CD4-positive, CD25-positive, alpha-beta regulatory T cell (primary cell): ENCODE measurements at regions not wholly inside any gene's neighbourhood (a gene's known extent, or its start where the extent isn't known, plus 50 kb on each side); places are given as distances from the start of the nearest gene placed in this dataset.

Source experiments
- ATAC-seq, 2 donors: fragments of 150-1000 bp; cut with Tn5 transposase; one replicate each; pipeline ENCODE4 v1.10.0; 2021; ENCODE audit warnings: low read depth in 2 of 2, moderate number of reproducible peaks in 2 of 2, moderate library complexity in 1 of 2
- DNase-seq, 3 donors: peaks; one replicate each; pipeline versions ENCODE4 v3.0.0 to v3.0.0-alpha.2; 2012 to 2022; ENCODE audit warnings: mixed read lengths in 1 of 3
- H3K27ac ChIP-seq: one replicate; pipeline ENCODE4 v1.7.0; 2013; ENCODE audit warnings: mild to moderate bottlenecking, low read length; ENCODE audit not compliant: insufficient read depth, poor library complexity, severe bottlenecking
- H3K27me3 ChIP-seq: one replicate; pipeline ENCODE4 v1.7.0; 2013; ENCODE audit warnings: low read length; ENCODE audit not compliant: control insufficient read depth, insufficient read depth
- H3K36me3 ChIP-seq: one replicate; pipeline ENCODE4 v1.7.0; 2013; ENCODE audit warnings: mild to moderate bottlenecking, low read length, moderate library complexity; ENCODE audit not compliant: control insufficient read depth, insufficient read depth
- H3K4me1 ChIP-seq: 2 replicates; pipeline ENCODE4 v1.7.0; 2013; ENCODE audit warnings: mild to moderate bottlenecking, low read length; ENCODE audit not compliant: insufficient read depth, control insufficient read depth, poor library complexity, severe bottlenecking
- H3K4me3 ChIP-seq: one replicate; pipeline ENCODE4 v1.7.0; 2013; ENCODE audit warnings: low read depth, mild to moderate bottlenecking, low read length, moderate library complexity
- H3K9me3 ChIP-seq, 2 experiments: 1 replicate in 1 of 2; 2 replicates in 1 of 2; pipeline ENCODE4 v1.7.0; 2013; ENCODE audit warnings: low read length in 2 of 2, mild to moderate bottlenecking in 1 of 2, moderate library complexity in 1 of 2; ENCODE audit not compliant: control insufficient read depth in 2 of 2
- H3K27ac Mint-ChIP-seq, 3 donors: one replicate each; pipeline ENCODE4 v1.8.0; 2020 to 2022; ENCODE audit warnings: mild to moderate bottlenecking in 3 of 3, mixed read lengths in 3 of 3, moderate library complexity in 2 of 3
- H3K27me3 Mint-ChIP-seq: one replicate; pipeline ENCODE4 v1.8.0; 2022; ENCODE audit warnings: mild to moderate bottlenecking, mixed read lengths
- H3K36me3 Mint-ChIP-seq: one replicate; pipeline ENCODE4 v1.8.0; 2020; ENCODE audit warnings: mixed read lengths
- H3K4me1 Mint-ChIP-seq, 4 donors: one replicate each; pipeline ENCODE4 v1.8.0; 2020 to 2022; ENCODE audit warnings: mixed read lengths in 4 of 4, mild to moderate bottlenecking in 1 of 4
- H3K4me3 Mint-ChIP-seq, 4 donors: one replicate each; pipeline ENCODE4 v1.8.0; 2020 to 2022; ENCODE audit warnings: mild to moderate bottlenecking in 4 of 4, mixed read lengths in 4 of 4, moderate library complexity in 3 of 4
- H3K9me3 Mint-ChIP-seq, 7 donors: one replicate each; pipeline ENCODE4 v1.8.0; 2020 to 2022; ENCODE audit warnings: mixed read lengths in 7 of 7, mild to moderate bottlenecking in 3 of 7, moderate library complexity in 2 of 7

GRCh38 chr12:111150360-111150759 is 218.5 kb downstream of the PHETA1 start:
- Mint-ChIP-seq H3K27ac (no peak overlapping the region), H3K4me1 (peaks cover 0 to 4% (median under 1%) of the 10 kb centered on the region in 4 donors), H3K4me3 (no peak overlapping the region), H3K27me3 (peaks cover 9% of the 10 kb centered on the region), H3K36me3 (peaks cover 3% of the 10 kb centered on the region), H3K9me3 (peaks cover 0 to 3% (median 0%) of the 10 kb centered on the region in 7 donors)
- ATAC-seq = no peak
- DNase-seq = no peak
- H3K4me1 ChIP-seq = no peaks in the 10 kb centered on the region
- peaks cover 3% of the 10 kb centered on the region for H3K27me3 ChIP-seq
- no peaks in the 10 kb centered on the region for H3K36me3 ChIP-seq
- no peak overlapping the region for H3K27ac ChIP-seq
- H3K4me3 ChIP-seq = no peak overlapping the region
- H3K9me3 ChIP-seq = no peaks in the 10 kb centered on the region

GRCh38 chr12:111149299-111149698 is 219.6 kb downstream of the PHETA1 start:
- Mint-ChIP-seq H3K27ac (no peak overlapping the region), H3K4me1 (peaks cover 0 to 4% (median under 1%) of the 10 kb centered on the region in 4 donors), H3K4me3 (no peak overlapping the region), H3K9me3 (peaks cover 0 to 3% (median 0%) of the 10 kb centered on the region in 7 donors), H3K36me3 (peaks cover 3% of the 10 kb centered on the region), H3K27me3 (peaks cover 9% of the 10 kb centered on the region)
- no peaks in the 10 kb centered on the region for H3K36me3 ChIP-seq
- peaks cover 3% of the 10 kb centered on the region for H3K27me3 ChIP-seq
- DNase-seq = no peak
- H3K9me3 ChIP-seq = no peaks in the 10 kb centered on the region
- no peaks in the 10 kb centered on the region for H3K4me1 ChIP-seq
- H3K27ac ChIP-seq = no peak overlapping the region
- no peak overlapping the region for H3K4me3 ChIP-seq
- no peak for ATAC-seq

DNA sequence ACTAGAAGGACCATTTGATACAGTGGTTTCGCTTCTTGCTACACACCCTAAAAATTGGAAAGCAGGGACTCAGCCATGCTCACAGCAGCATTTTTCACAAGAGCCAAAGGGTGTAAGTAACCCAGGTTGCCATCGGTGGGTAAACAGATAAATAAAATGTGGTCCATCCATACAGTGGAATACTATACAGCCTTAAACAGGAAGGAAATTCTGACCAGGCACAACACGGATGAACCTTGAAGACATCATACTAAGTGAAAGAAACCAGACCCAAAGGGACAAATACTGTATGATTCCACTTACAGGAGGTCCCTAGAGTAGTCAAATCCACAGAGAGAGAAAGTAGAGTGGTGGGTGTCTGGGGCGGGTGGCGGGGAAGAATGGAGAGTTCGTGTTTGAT is 220.9 kb downstream of the PHETA1 start:
- Histone ChIP-seq H3K27ac (no peak overlapping the region), H3K4me3 (no peak overlapping the region), H3K4me1 (no peaks in the 10 kb centered on the region), H3K9me3 (no peaks in the 10 kb centered on the region), H3K36me3 (no peaks in the 10 kb centered on the region), H3K27me3 (peaks cover 3% of the 10 kb centered on the region)
- H3K9me3 Mint-ChIP-seq = peaks cover 0 to 3% (median 0%) of the 10 kb centered on the region in 7 donors
- H3K4me1 Mint-ChIP-seq = peaks cover 0 to 4% (median under 1%) of the 10 kb centered on the region in 4 donors
- H3K4me3 Mint-ChIP-seq = no peak overlapping the region
- H3K27me3 Mint-ChIP-seq = peaks cover 15% of the 10 kb centered on the region
- no peak for DNase-seq
- ATAC-seq = no peak
- H3K36me3 Mint-ChIP-seq = peaks cover 3% of the 10 kb centered on the region
- H3K27ac Mint-ChIP-seq = no peak overlapping the region

DNA sequence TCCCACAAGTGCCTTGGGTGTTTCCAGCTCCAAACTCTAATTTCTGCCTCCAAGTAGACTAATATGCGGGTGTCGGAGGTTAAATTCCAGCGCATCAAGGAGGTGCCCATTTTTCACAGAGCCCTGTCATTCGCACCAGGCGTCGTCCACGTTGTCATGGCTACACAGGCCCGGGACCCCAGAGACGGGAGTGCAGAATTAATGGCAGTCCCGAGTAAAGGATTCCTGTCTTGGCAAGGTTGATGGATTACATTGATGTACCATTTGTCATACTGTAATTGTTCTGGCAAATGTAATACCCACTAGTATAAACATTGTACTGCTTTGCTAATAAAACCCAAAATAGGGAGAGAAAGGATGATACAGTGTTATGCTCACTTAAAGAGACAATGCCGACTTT is 222.9 kb upstream of the MYL2 start:
- Mint-ChIP-seq H3K9me3 (peaks cover 0 to 3% (median 0%) of the 10 kb centered on the region in 7 donors), H3K4me3 (no peak overlapping the region), H3K27ac (no peak overlapping the region), H3K4me1 (peaks cover 0 to 4% (median 0%) of the 10 kb centered on the region in 4 donors), H3K27me3 (peaks cover 10% of the 10 kb centered on the region), H3K36me3 (peaks cover 3% of the 10 kb centered on the region)
- ATAC-seq (no peak), DNase-seq (no peak)
- Histone ChIP-seq H3K27me3 (no peaks in the 10 kb centered on the region), H3K4me1 (no peaks in the 10 kb centered on the region), H3K4me3 (no peak overlapping the region), H3K36me3 (no peaks in the 10 kb centered on the region), H3K9me3 (no peaks in the 10 kb centered on the region), H3K27ac (no peak overlapping the region)

- no peak overlapping the region for H3K27ac ChIP-seq
- Mint-ChIP-seq H3K9me3 (peaks cover 0 to 3% (median 0%) of the 10 kb centered on the region in 7 donors), H3K4me3 (no peak overlapping the region), H3K4me1 (no peaks in the 10 kb centered on the region), H3K36me3 (no peaks in the 10 kb centered on the region), H3K27me3 (peaks cover 10% of the 10 kb centered on the region), H3K27ac (no peak overlapping the region)
- H3K27me3 ChIP-seq = no peaks in the 10 kb centered on the region
- H3K4me1 ChIP-seq = no peaks in the 10 kb centered on the region
- H3K9me3 ChIP-seq = no peaks in the 10 kb centered on the region
- H3K4me3 ChIP-seq = no peak overlapping the region
- DNase-seq (no peak), ATAC-seq (no peak)
- no peaks in the 10 kb centered on the region for H3K36me3 ChIP-seq
Observed at GRCh38 chr12:111141205-111141604, 220.8 kb upstream of the MYL2 start.

DNA sequence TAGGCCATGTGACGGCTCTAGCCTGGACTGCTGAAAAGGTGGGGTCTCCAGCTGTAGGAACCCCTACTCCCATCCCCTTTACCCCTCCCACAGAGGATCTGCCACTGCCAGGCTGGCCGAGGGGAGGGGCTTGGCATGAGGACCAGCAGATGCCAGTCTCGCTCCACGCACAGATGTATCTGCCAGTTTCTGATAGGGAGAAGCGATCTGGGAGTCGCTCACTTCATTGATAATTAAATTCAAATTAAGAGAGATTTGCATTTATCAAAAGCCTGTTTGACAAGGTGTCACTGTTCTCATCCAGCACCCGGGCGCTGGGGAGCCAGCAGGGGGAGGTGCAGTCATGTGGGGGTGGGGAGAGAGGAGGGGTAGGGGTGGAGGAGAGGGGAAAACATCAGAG is 217.6 kb upstream of the MYL2 start:
- Mint-ChIP-seq H3K4me1 (no peaks in the 10 kb centered on the region), H3K27me3 (peaks cover 11% of the 10 kb centered on the region)

GRCh38 chr12:111135293-111135832 is 215.0 kb upstream of the MYL2 start:
- Mint-ChIP-seq H3K9me3 (peaks cover 0 to 4% (median 0%) of the 10 kb centered on the region in 7 donors), H3K4me3 (no peak overlapping the region), H3K4me1 (no peaks in the 10 kb centered on the region), H3K36me3 (no peaks in the 10 kb centered on the region), H3K27ac (no peak overlapping the region), H3K27me3 (peaks cover 20% of the 10 kb centered on the region)
- no peak for DNase-seq
- no peaks in the 10 kb centered on the region for H3K9me3 ChIP-seq
- no peaks in the 10 kb centered on the region for H3K27me3 ChIP-seq
- H3K4me1 ChIP-seq = no peaks in the 10 kb centered on the region
- no peaks in the 10 kb centered on the region for H3K36me3 ChIP-seq
- H3K4me3 ChIP-seq = no peak overlapping the region
- H3K27ac ChIP-seq = no peak overlapping the region
- no peak for ATAC-seq

More for the DNA sequence above, 217.6 kb upstream of the MYL2 start:
- no peak for ATAC-seq
- Histone ChIP-seq H3K27me3 (no peaks in the 10 kb centered on the region), H3K4me3 (no peak overlapping the region), H3K4me1 (no peaks in the 10 kb centered on the region), H3K27ac (no peak overlapping the region), H3K36me3 (no peaks in the 10 kb centered on the region), H3K9me3 (no peaks in the 10 kb centered on the region)
- no peak for DNase-seq
- Mint-ChIP-seq H3K9me3 (peaks cover 0 to 4% (median 1%) of the 10 kb centered on the region in 7 donors), H3K4me3 (no peak overlapping the region), H3K27ac (no peak overlapping the region), H3K36me3 (no peaks in the 10 kb centered on the region)

GRCh38 chr12:111130336-111130735 is 210.0 kb upstream of the MYL2 start:
- peak overlapping the region in 1 of 3 donors; percentile 2 for H3K27ac Mint-ChIP-seq
- Histone ChIP-seq H3K4me3 (no peak overlapping the region), H3K4me1 (no peaks in the 10 kb centered on the region), H3K9me3 (no peaks in the 10 kb centered on the region), H3K36me3 (no peaks in the 10 kb centered on the region), H3K27me3 (no peaks in the 10 kb centered on the region), H3K27ac (no peak overlapping the region)
- peaks cover 14% of the 10 kb centered on the region for H3K27me3 Mint-ChIP-seq
- H3K4me3 Mint-ChIP-seq = no peak overlapping the region
- no peaks in the 10 kb centered on the region for H3K36me3 Mint-ChIP-seq
- DNase-seq (no peak), ATAC-seq (no peak)
- peaks cover 0 to 4% (median 0%) of the 10 kb centered on the region in 7 donors for H3K9me3 Mint-ChIP-seq
- H3K4me1 Mint-ChIP-seq = no peaks in the 10 kb centered on the region
